PC-3 (cell line): ENCODE measurements at regions not wholly inside any gene's neighbourhood (a gene's known extent, or its start where the extent isn't known, plus 50 kb on each side); places are given as distances from the start of the nearest gene placed in this dataset.

Experiments
- ATAC-seq: fragments of 200-7000 bp; cut with Tn5 transposase; 2 replicates; pipeline ENCODE4 v1.9.1; 2020; ENCODE audit warnings: mild to moderate bottlenecking, moderate library complexity
- BruUV-seq: library from RNA; stranded (reverse); fragments of 400-500 nt; replicated peaks from 2 replicates; lab custom pipeline; 2021; lab: Mats Ljungman, UMichigan
- CTCF ChIA-PET: fragments of 300-600 bp; sonication (Branson Sonifier 250); formaldehyde crosslinking; loops from one replicate; lab custom pipeline; 2022; ENCODE audit warnings: antibody characterized with exemption; lab: Charles Lee
- POLR2A ChIA-PET: fragments of 300-600 bp; sonication (Branson Sonifier 250); formaldehyde crosslinking; loops from one replicate; lab custom pipeline; 2022; ENCODE audit warnings: antibody characterized with exemption; ENCODE audit not compliant: unreplicated experiment; lab: Charles Lee
- DNase-seq: peaks from one replicate; pipeline ENCODE4 v3.0.0-alpha.2; 2015
- H2AFZ ChIP-seq: fragments of 300-600 bp; sonication (generic); 2 replicates; pipeline ENCODE4 v1.6.0; 2016; ENCODE audit warnings: antibody characterized with exemption, low read length
- H3F3A ChIP-seq: fragments of 300-600 bp; sonication (generic); one replicate; pipeline ENCODE4 v1.6.0; 2017; ENCODE audit warnings: antibody characterized with exemption, low read length, control low read depth, mild to moderate bottlenecking; ENCODE audit not compliant: unreplicated experiment
- H3K27ac ChIP-seq: fragments of 300-600 bp; sonication (generic); 2 replicates; pipeline ENCODE4 v1.5.1; 2016; ENCODE audit warnings: mild to moderate bottlenecking, low read length
- H3K27me3 ChIP-seq: fragments of 300-600 bp; sonication (generic); 2 replicates; pipeline ENCODE4 v1.6.1; 2016; ENCODE audit warnings: low read length, mixed read lengths
- H3K36me3 ChIP-seq: fragments of 300-600 bp; sonication (generic); 2 replicates; pipeline ENCODE4 v1.6.1; 2016; ENCODE audit warnings: low read depth, mixed run types, low read length, mixed read lengths
- H3K4me1 ChIP-seq: fragments of 300-600 bp; sonication (generic); 2 replicates; pipeline ENCODE4 v1.5.1; 2016; ENCODE audit warnings: low read length; ENCODE audit not compliant: insufficient read depth
- H3K4me2 ChIP-seq: fragments of 300-600 bp; sonication (generic); 2 replicates; pipeline ENCODE4 v1.6.0; 2016; ENCODE audit warnings: low read length
- H3K4me3 ChIP-seq: fragments of 300-600 bp; sonication (generic); 2 replicates; pipeline ENCODE4 v1.5.1; 2016; ENCODE audit warnings: mild to moderate bottlenecking, low read length, mixed read lengths
- H3K79me2 ChIP-seq: fragments of 300-600 bp; sonication (generic); 2 replicates; pipeline ENCODE4 v1.6.1; 2017; ENCODE audit warnings: low read length, mixed read lengths
- H3K9ac ChIP-seq: fragments of 300-600 bp; sonication (generic); 2 replicates; pipeline ENCODE4 v1.6.0; 2016; ENCODE audit warnings: mild to moderate bottlenecking, low read length
- H3K9me2 ChIP-seq: fragments of 300-600 bp; sonication (generic); replicated peaks from 2 replicates; pipeline ENCODE4 v1.6.1; 2016; ENCODE audit warnings: mixed run types, low read length, mixed read lengths
- H3K9me3 ChIP-seq: fragments of 300-600 bp; sonication (generic); 2 replicates; pipeline ENCODE4 v1.6.1; 2016; ENCODE audit warnings: low read length, mixed read lengths
- H4K20me1 ChIP-seq: fragments of 300-600 bp; sonication (generic); 2 replicates; pipeline ENCODE4 v1.6.1; 2016; ENCODE audit warnings: low read length, mixed read lengths
- CTCF ChIP-seq: fragments of 300-600 bp; sonication (generic); conservative IDR thresholded peaks from 2 replicates; pipeline ENCODE4 v1.5.1; 2017; ENCODE audit warnings: antibody characterized with exemption, low read depth, mild to moderate bottlenecking, low read length
- EZH2 ChIP-seq: fragments of 300-600 bp; sonication (generic); IDR thresholded peaks from one replicate; pipeline ENCODE4 v1.6.1; 2017; ENCODE audit warnings: antibody characterized with exemption, mild to moderate bottlenecking, low read length; ENCODE audit not compliant: unreplicated experiment
- EZH2phosphoT487 ChIP-seq: fragments of 300-600 bp; sonication (generic); IDR thresholded peaks from 2 replicates; pipeline ENCODE4 v1.6.1; 2018; ENCODE audit warnings: mild to moderate bottlenecking, antibody characterized with exemption, low read length, borderline replicate concordance
- intact Hi-C: fragments of 100-400 bp; cut with micrococcal nuclease; formaldehyde crosslinking; loops from 2 replicates; pipeline ENCODE4 v1.9.0; 2023

GRCh38 chr9:31996331-31996730 lies 388.1 kb upstream of the ACO1 start:
- peak; percentile 9 for DNase-seq
- no TSS peak for BruUV-seq
- H4K20me1 ChIP-seq: no peaks in the 10 kb centered on the region
- ChIA-PET POLR2A (no interaction called here), CTCF (no interaction called here)
- no peaks in the 10 kb centered on the region for H3F3A ChIP-seq
- no peaks in the 10 kb centered on the region for H3K4me1 ChIP-seq
- H3K27ac ChIP-seq: no peak overlapping the region
- H3K9ac ChIP-seq: no peak overlapping the region
- intact Hi-C loops: no loop called here
- H3K79me2 ChIP-seq: no peaks in the 10 kb centered on the region
- H3K4me2 ChIP-seq: no peak overlapping the region
- H3K4me3 ChIP-seq: no peak overlapping the region
- no peaks in the 10 kb centered on the region for H3K9me3 ChIP-seq
- no peaks in the 10 kb centered on the region for H3K36me3 ChIP-seq
- TF ChIP-seq EZH2 (no peak), EZH2phosphoT487 (no peak), CTCF (peak; percentile 35; the same call in 1 of the 2 replicates)
- ATAC-seq: no peak
- H3K9me2 ChIP-seq: no peaks in the 10 kb centered on the region
- H3K27me3 ChIP-seq: no peaks in the 10 kb centered on the region
- no peak overlapping the region for H2AFZ ChIP-seq

- no TSS peak for BruUV-seq
- Histone ChIP-seq H3K9me2 (no peaks in the 10 kb centered on the region), H3K9ac (no peak overlapping the region), H3K4me3 (no peak overlapping the region), H3K9me3 (no peaks in the 10 kb centered on the region), H3K27me3 (0 out of 2 replicates have a peak, but pooled peaks cover 3% of the 10 kb centered on the region), H2AFZ (no peak overlapping the region), H3K4me1 (no peaks in the 10 kb centered on the region), H3F3A (no peaks in the 10 kb centered on the region), H3K4me2 (no peak overlapping the region), H4K20me1 (no peaks in the 10 kb centered on the region), H3K27ac (no peak overlapping the region), H3K36me3 (no peaks in the 10 kb centered on the region), H3K79me2 (no peaks in the 10 kb centered on the region)
- POLR2A ChIA-PET: no interaction called here
- ATAC-seq (no peak), DNase-seq (no peak)
- CTCF ChIA-PET: no interaction called here
- intact Hi-C loops: no loop called here
- no peak for TF ChIP-seq EZH2
- TF ChIP-seq EZH2phosphoT487: no peak
- no peak for TF ChIP-seq CTCF
Measured at GRCh38 chr9:32004431-32005076, 379.9 kb upstream of the ACO1 start.

- CTCF ChIA-PET: no interaction called here
- no peak for DNase-seq
- H3K9me3 ChIP-seq: no peaks in the 10 kb centered on the region
- H4K20me1 ChIP-seq: no peaks in the 10 kb centered on the region
- no peaks in the 10 kb centered on the region for H3K9me2 ChIP-seq
- no peaks in the 10 kb centered on the region for H3K36me3 ChIP-seq
- POLR2A ChIA-PET: no interaction called here
- no peaks in the 10 kb centered on the region for H3F3A ChIP-seq
- H3K4me2 ChIP-seq: no peak overlapping the region
- no peaks in the 10 kb centered on the region for H3K4me1 ChIP-seq
- H3K79me2 ChIP-seq: no peaks in the 10 kb centered on the region
- H3K27me3 ChIP-seq: no peaks in the 10 kb centered on the region
- no peak overlapping the region for H3K9ac ChIP-seq
- ATAC-seq: no peak
- BruUV-seq: no TSS peak
- TF ChIP-seq CTCF: no peak
- no peak for TF ChIP-seq EZH2
- no peak for TF ChIP-seq EZH2phosphoT487
- H3K4me3 ChIP-seq: no peak overlapping the region
- intact Hi-C loops: no loop called here
- H3K27ac ChIP-seq: no peak overlapping the region
- no peak overlapping the region for H2AFZ ChIP-seq
Measured at GRCh38 chr9:32010322-32010721, 374.1 kb upstream of the ACO1 start.
